Inflammatory macrophage treated with lipopolysaccharide for 1 hour (primary cell): ENCODE measurements at regions not wholly inside any gene's neighbourhood (a gene's known extent, or its start where the extent isn't known, plus 50 kb on each side); places are given as distances from the start of the nearest gene placed in this dataset.

ENCODE experiments used
- DNase-seq, 2 donors: peaks; one replicate each; pipeline ENCODE4 v3.0.0-alpha.2; 2020 to 2022

DNA sequence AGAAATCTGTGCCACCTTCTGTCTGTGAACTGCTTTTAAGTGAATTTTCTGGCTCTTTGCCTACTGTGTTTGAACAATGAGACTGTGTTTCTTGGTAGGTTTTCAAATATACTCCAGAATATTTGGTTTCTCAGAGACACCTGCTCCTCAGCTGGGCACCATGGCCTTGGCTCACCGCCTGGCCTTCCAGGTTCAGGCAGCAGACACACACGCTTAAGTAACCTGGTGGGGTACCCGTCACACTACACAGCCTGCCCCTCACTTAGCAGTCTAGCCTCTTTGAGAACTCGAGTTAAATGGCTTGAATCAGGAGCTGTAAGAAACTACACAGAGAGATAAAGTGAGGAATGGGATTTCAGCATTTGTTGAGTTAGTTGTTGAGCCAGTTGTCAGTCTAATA is 530.5 kb downstream of the MTRR start:
- no peak for DNase-seq

DNA sequence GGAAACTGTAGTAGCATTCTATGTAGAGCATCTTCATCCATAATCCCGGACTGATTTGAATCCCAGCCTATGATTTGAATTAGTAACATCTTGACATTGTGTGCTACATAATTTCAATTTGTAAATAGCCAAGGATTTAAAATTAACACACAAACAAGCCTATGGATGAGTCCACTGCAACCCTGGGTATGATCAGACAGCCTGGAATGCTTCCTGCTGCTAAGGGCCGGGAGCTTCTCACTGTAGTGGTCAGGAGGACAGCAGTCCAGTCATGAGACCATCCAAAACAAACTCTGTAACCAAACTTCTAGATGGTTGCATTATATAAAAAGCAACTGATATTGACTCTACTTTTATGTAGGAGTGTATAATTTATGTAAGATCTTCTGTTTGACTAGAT is 539.3 kb downstream of the MTRR start:
- DNase-seq: no peak

DNA sequence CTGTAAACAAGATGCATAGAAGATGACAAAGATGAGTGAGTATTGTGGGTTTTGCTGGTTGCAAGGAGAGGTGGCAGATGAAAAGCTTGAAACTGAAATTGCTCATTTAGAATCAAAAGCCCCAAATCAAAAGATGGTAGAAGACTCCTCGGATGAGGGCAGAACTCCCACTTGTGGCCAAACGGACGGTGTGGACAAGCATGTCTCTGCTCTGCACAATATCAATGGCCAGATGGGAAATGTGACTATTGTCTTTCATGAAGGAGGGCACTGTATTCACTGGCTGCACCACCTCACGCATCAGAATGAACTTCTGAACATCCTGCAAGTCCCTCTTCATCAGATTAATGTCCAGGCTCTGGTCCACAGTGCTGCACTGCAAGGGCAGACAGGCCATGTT is 541.7 kb downstream of the MTRR start:
- DNase-seq: no peak

DNA sequence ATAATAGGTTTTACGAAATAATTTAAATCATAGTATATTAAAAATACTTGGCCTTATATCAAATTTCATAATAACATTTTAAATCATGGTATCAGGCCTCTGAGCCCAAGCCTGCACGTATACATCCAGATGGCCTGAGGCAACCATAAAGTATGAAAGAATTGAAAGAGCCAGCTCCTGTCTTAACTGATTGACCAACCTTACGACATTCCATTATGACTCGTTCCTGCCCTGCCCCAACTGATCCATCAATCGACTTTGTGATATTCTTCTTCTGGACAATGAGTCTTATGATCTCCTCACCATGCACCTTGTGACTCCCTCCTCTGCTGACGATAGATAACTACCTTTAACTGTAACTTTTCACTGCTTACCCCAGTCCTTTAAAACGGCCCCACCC is 545.0 kb downstream of the MTRR start:
- no peak for DNase-seq

- DNase-seq: no peak
Observed at GRCh38 chr5:8417316-8418048, 548.5 kb downstream of the MTRR start.

DNA sequence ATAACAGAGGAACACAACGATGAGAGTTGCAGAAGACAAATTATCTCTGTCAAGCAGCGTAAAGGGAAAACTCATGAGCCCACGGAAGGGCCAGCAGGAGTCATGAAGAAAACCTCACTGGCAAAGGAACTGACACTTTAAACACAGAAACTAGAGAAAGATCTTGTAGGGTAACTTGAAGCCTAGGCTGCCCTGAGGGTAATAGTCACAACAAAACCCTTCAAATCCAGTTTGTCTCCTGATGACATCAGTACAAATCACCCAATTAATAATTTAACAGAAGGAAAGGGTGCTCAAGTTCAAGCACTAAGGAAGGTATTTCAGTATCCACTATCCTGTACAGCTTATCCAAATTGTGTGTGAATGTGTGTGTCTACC is 549.1 kb downstream of the MTRR start:
- no peak for DNase-seq

- DNase-seq: no peak
Observed at GRCh38 chr5:8429778-8430758, 561.1 kb downstream of the MTRR start.

GRCh38 chr5:8434501-8434900 is 565.6 kb downstream of the MTRR start:
- DNase-seq: no peak

DNA sequence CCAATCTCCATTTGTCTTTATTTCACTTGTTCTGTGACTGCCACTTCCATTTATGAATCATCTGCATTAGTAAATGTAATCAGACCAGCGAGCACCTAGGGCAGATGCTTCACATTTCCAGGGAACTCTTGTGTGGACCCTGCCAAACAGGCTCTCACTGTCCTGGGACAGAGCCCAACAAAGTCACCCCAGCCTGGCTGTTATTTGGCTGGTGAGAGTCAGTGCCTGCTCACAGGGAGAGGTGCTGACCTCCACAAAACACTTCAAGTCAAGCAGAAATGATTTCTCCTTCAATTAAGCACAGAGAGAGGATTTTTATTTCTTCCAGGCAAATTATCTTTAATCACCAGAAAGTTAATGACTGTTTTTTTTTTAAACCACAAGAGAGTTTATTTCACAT is 568.0 kb downstream of the MTRR start:
- no peak for DNase-seq

DNA sequence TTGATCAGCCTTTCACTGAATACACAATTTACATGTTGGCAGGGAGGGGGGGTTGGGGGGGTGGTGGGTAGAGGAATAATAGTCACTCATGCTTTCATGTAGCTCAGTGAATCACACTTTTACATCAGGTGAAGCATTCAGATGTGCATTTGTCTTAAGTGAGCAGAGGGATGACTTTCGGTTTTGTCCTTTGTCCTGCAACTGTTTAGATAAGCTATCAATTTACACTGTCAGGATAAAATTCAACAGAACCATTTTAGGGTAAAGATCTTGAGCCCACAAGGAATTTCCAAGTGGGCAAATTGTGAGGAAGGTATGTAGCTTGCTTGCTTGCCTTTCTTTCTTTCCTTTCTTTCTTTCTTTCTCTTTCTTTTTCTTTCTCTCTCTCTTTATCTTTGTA is 576.2 kb downstream of the MTRR start:
- DNase-seq: no peak

DNA sequence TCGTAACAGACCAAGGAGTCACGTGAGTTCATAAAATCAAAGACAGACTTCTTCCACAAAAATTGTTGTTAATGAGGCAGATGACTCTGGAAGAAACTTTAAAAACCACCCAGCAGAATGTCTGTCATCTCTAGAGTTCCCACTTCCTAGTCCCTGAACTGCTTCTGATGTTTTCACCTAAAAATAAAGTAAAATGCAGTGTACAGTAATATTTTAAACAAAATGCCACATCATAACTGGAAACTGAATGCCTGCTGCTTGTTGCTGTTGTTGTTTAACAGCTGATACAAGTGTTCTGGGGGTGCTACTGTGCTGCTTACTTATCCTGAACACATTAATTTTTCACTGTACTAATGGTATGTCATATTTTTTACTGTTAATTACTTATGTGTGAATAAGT is 577.2 kb downstream of the MTRR start:
- no peak for DNase-seq

DNA sequence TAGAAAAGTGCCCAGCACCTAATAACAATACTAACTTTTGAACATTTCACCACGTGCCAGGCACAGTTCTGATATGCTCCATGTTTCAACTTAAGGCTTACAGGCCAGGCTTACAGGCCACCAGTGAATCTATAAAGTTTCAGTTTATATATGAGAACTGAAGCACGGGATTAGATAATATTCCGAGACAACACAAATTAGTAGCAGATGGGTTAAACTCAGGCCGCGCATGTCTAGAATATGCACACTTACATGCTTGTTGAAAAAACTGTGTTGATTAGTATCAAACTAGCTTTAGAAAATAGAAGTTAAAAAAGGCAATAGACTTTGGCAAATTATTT is 587.9 kb downstream of the MTRR start:
- no peak for DNase-seq

DNA sequence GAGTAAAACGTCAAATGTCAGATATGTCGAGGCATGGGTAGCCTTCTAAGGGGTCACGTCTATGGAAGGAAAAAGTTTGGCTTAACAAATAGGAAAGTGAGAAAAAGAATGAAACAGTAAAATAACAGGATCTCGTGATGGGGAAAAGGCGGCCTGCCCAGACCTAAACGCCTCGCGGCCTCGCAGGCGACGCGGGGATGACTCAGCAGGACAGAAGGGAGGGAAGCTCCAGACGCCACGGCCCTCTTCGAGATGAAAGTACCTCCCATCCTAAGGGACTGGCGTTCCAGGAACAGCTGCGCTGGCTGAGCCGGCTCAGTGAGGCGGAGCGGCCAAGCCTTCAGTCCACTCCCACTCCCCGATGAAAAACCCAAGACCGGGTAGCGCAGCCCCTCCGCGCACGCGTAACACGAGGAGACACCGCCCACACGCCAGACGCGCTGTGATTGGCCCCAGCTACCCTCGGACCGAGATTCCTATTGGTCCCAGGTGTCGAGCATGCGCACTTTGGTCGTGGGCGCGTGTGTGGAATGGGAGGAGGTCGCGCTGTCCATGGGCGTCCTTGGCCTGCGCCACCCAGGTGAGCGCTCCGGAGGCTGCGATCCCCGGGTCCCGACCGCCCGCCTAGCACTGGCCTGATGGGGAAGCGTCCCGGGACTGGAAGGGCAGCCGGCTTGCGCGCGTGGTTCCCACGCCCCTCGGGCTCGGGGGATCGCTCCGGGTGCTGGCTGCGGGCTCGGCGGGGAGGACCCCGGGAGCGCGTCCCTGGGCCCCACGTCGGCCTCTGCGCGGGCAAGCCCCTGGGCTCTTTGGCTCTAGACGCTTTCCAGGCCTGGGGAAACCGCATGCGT is 588.5 kb downstream of the MTRR start:
- DNase-seq: peak; percentile 96 to 97

DNA sequence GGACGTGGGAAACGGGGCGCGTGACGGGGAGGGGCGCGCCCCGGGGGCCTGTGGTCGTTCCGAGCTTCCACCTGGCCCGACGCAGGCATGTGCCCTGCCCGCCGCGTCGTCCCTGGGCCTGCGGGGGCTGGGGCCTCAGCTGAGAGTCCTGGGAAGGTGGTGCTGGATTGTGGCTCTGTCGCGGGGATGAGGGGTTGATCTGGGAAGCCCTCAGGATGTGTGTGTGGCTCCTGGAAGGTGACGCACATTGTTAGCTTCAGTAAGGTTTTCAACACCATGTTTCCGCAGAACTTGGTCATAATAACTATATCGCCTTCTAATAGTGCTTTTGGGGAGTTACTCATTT is 589.1 kb downstream of the MTRR start:
- no peak for DNase-seq

GRCh38 chr5:8461543-8461942 is 592.6 kb downstream of the MTRR start:
- DNase-seq: no peak

DNA sequence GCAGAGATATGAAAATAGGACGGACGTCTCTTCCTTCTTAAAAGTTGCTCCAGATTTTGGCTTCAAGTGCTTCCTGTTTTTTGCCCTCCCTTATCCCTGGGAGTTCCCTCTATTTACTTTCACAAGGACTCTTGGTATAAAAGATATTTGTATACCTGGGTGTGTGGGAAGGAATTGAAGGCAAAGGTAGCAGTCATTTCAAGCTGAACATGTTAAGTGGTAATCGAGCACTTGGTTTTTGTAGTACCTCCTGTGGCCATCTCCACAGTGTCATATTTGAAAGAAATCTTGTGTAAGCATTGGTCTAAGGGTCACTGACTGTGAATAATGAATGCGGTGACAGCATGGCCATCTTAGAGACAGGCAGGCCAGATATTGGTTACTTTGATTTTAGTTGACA is 593.6 kb downstream of the MTRR start:
- no peak for DNase-seq

GRCh38 chr5:8470489-8470888 is 601.5 kb downstream of the MTRR start:
- DNase-seq: no peak

GRCh38 chr5:8471581-8471980 is 602.6 kb downstream of the MTRR start:
- peak; percentile 19 to 20 for DNase-seq

DNA sequence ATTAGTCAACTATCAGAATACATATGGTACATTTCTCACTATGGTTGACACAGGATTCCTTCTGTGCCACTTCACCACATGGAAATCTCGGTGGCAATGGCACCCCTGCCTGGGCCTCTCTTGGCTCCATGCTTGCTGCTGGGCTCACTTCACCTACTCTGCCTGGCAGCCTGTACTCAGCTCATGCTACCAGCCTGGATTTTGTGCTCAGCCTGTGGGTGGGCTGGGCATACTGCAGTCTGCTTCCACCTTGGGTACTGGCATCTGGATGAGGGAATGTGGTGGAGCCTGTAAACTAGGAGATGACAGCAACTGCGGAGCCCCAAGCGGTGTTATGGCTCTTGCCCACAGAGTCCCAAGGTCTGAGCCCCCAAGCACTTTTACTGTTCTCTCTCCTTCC is 604.1 kb downstream of the MTRR start:
- no peak for DNase-seq

DNA sequence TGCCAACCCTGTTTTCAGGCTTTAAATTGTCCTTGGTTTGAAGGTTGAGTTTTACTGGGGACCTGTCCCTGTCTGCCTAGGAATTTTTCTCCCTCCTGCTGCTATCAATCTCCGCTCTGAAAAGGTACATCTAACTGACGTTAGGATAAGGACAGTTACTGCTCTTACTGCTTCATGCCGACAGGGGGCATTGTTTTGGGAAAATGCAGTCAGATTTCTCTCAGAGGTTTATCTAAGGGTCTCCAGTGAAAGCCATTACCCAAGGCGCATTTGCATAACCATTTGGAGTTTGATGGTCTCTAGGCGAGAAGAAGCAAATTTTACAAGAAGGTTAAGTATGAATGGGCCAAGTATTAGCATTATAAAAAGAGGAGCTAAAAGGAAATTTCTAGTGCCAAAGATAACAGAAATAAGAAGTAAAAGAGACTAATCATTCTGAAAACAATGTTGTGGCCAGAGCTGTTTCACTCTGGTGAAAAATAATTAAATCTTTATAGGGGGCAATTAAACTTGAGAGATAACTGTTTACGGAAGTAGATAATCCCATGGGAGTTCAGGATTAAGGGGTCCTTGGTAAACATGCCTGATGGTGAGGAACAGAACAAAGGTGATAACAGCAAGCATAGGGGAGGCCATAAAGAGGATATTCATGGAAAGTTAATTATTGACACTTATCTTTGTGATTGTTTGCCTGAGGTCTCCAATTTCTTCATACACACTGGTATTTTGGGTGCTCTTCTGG is 605.0 kb downstream of the MTRR start:
- no peak for DNase-seq

GRCh38 chr5:8474569-8474930 is 605.6 kb downstream of the MTRR start:
- DNase-seq: no peak

DNA sequence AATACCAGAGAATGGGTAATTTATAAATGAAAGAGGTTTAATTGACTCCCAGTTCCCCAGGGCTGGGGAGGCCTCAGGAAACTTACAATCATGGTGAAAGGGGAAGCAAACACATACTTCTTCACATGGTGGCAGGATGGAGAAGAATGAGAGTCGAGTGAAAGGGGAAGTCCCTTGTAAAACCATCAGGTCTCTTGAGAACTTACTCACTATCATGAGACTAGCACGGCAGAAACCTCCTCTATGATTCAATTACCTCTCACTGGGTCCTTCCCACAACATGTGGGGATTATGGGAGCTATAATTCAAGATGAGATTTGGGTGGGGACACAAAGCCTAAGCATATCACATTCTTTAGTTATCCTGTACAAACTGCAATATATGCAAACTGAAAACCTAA is 609.4 kb downstream of the MTRR start:
- no peak for DNase-seq

DNA sequence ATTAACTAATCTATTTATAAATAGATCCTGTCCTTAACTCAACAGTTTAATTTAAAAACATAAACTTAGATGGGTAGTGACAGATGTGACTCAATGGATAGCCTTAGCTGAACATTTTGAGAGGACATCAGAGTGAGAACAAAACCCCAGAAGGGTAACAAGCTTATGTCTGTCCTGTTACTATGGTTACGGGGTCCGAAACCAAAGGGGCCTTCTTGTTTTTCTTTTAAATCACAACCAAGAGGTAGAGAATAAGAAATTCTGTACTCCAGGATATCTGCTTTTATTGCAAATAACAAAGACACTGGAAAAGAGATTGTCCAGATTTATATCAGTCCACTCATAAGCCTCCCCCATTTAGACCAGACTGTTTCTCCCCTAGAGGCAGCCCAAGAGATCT is 612.1 kb downstream of the MTRR start:
- DNase-seq: no peak
